ENCODE measurements at regions not wholly inside any gene's neighbourhood (a gene's known extent, or its start where the extent isn't known, plus 50 kb on each side); places are given as distances from the start of the nearest gene placed in this dataset.

GRCh38 chr13:36493046-36493445 lies 60.8 kb downstream of the CCNA1 start:
- no peak for DNase-seq

DNA sequence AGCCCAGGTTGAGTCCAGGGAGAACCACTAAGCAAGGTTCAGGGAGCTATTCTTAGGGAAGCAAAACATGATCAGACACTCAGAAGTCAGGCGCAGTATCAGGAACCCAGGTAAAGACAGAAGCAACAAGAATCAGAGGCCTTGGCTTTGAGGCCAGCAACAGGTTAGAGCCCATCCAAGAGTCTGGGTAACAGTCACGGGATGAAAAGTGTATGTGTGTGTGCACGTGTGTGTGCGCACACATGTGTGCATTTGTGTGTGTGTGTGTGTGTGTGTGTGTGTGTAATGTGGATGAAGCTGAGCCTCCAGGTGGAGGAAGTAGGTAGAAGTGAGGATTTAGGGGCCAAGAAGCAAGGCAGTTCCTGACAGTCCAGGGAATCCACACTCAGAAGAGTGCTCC lies 63.1 kb downstream of the CCNA1 start:
- DNase-seq: no peak

DNA sequence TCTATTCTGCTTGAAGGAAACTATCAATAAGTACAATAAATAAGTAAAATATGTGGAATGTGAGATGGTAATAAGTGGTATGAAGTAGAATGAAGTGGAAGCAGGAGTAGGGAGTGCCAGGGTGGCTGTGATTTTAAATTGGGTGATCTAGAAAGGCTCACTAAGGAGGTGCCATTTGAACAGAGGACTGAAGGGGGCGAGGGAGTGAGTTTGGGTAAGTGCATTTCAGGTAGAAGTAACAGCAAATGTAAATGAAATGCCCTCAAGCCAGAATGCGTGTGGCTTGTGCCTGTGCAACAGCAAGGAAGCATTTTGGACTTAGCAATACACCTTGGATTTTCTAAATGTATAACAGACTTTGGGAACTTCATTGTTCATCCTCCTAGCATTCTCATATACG lies 77.1 kb downstream of the CCNA1 start:
- no peak for DNase-seq

DNA sequence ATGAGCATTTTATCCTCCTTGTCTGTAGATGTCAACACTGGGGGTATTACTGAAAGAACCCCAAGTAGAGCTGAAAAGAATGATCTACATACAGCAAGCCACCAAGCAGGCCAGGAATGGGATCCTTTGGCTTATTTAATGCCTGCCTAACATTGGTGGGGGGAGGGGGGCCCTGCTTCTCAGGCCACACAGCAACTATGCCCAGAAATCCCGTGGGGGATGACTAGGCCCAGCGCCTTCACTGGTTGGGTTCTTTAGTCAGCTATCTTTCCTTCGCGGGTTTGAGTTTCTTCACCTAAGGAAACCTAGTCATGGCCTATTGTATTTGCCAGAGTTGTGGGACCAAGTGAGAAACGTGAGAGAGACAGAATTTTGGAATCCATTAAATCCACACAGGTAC lies 80.5 kb downstream of the CCNA1 start:
- no peak for DNase-seq

DNA sequence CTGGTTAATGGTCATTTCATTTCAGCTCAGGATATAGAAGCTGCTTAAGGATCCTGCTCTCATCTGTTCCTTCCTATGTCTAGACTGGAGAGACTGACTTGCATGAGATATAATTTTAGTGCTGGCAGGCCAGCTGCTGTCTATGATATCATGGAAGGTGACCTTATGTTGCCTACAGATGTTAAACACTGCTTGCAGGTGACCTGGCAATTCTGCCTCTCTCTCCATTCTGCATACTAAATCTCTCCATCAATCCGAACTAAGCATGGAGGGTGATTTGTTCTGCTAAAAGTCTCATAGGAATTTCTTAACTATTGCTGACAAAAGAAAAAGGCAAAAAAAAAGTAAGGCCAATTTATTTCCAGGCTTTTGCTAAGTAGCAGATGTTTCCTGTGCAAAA lies 81.0 kb downstream of the CCNA1 start:
- no peak for DNase-seq

DNA sequence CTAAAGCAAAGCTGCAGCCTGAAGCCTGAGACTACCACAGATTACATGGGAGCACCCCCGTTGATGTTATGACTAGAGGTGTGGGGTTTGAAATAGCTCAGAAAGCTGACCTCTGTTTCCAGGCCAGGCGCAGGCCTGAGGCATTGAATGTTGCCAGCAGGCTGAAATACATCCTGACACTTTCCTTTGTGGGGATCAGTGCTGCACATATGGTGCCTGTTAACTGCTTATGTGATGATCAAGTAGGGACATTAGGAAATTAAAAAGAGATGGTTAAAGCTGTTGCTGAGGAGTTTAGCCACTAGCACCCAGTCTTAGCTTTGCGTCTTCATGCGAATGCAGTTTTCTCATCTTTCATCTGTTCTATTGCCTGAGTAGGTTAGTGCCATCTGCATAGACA lies 83.2 kb downstream of the CCNA1 start:
- no peak for DNase-seq

- DNase-seq: no peak
Observed at GRCh38 chr13:36516225-36516624, 83.9 kb downstream of the CCNA1 start.

DNA sequence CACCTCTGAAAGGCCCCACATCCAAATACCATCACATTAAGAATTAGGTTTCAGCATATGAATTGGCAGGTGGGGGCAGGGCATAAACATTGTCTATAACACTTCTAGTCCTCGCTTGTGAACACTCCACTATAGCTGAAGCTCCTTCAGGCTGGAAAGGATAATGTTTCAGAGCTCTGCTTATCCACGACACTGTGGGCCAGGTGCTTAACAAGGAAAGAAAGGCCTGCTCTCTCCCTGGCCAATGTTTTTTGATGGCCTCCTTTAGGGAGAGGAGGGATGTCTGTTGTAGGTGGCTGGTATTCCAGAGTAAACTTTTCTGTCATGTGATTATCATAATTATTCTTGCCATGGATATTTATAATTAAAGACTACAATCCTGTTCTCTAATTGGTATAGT lies 86.4 kb downstream of the CCNA1 start:
- no peak for DNase-seq

- DNase-seq: no peak
Observed at GRCh38 chr13:36519432-36519831, 87.1 kb downstream of the CCNA1 start.

DNA sequence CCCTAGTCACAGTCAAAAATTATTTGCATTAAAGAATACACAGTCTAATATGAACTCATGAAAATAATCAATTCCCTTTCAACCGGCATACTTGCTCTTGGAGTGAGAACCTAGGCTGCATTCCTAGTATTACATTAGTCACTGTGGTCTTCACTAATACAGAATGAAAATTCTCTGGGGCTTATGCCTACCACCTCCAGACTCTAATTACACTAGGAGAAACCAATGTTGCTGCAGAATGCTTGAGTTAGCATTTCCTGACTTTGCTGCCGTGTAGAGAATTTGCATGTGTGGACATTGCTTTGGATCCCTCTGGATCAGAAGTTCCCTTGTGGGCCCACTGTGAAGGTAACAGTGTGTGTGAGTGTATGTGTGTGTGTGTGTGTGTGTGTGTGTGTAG lies 87.8 kb downstream of the CCNA1 start:
- DNase-seq: no peak

DNA sequence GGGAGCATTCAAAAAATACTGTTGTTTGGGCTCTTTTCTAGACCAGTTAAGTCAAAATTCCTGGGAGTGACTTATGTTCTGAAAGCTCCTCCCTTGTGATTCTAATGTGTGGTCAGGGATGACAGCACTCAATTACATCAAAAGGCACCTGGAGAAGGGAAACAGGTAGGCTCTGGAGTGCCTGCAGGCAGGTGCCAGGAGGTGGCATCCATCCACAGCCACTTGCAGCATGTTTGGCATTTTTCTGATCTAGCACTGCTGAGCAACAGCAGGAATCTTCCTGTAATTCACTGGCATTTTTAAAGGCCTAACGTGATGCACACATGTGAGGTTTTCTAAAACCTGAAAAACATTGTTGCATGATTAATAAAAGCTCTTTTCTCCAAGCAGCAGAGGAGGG lies 94.6 kb downstream of the CCNA1 start:
- DNase-seq: no peak

GRCh38 chr13:36528105-36528504 lies 95.8 kb downstream of the CCNA1 start:
- no peak for DNase-seq

DNA sequence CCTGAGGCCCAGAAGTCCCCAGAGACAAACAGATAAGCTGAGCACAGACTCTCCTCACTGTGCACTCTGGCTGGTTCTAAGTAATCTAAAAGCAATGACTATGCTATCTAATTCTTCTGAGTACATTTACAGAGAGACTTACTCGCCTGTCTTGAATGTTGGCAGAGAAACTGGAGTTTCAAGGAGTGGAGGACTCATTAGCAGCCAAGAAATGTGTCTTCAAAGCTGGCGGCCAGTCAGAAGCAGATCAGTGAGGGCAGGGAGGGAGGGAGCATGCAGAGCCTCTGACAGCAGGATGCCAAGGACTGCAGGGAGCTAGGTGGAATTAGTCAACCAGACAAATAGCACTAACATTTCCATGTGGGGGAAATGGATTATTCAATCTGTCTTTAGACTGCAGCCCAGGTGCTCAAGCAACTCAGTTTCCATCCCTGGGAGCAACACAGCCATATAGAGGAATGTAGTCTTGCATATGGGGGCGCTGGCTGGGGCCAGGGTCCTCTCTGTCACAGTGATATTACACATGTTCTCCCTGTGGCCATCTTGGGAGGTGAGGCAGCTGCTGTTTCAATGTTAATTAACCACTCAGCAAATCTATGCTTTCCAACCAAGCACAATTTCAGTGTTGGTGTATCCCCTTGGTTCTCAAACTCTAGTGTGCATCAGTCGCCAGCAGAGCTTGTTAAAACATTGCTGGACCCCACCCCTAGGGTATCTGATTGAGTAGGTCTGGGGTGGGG lies 97.9 kb downstream of the CCNA1 start:
- peak; percentile 26 for DNase-seq

- no peak for DNase-seq
Observed at GRCh38 chr13:36530861-36531590, 98.7 kb downstream of the CCNA1 start.

GRCh38 chr13:36531746-36532486 lies 99.6 kb downstream of the CCNA1 start:
- DNase-seq: no peak

GRCh38 chr13:36533806-36534205 lies 101.5 kb downstream of the CCNA1 start:
- DNase-seq: no peak

DNA sequence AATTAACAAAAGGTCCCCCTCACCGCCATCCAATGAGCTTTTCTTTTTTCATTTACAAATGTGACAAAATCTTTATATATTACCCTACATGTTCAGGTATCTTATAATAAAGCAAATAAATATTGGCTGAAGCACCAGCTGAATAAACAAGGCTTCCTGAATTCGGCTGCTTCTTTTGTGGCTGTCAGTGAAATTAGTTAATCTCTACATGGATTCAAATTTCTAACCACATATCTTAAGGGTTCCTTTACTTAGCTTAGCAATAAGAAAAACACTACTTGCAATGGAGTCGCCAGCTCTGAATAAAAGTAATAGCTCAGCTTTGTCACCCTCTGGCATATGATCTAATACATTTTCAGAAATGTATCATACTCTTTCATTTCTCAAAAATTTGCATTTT lies 104.3 kb downstream of the CCNA1 start:
- no peak for DNase-seq

DNA sequence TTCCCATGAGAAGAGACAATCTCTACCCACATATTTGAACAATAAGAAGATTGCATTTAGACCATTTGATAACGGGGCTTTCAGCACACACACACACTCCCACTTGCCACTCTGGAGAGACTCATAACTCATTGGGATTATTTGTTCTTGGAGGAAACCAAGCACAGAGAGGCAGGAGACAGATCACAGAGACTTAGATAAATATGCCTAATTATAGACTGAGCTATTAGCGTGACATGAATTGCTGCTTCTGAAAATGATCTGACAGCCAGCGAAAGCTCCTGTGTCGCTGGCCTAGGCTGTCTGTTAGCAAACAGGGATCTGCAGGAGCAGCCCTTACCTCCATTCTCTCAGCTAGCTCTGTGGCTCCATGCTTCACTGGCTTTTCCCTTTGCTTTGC lies 111.4 kb downstream of the CCNA1 start:
- DNase-seq: no peak

- DNase-seq: no peak
Observed at GRCh38 chr13:36548129-36548528, 115.8 kb downstream of the CCNA1 start.

DNA sequence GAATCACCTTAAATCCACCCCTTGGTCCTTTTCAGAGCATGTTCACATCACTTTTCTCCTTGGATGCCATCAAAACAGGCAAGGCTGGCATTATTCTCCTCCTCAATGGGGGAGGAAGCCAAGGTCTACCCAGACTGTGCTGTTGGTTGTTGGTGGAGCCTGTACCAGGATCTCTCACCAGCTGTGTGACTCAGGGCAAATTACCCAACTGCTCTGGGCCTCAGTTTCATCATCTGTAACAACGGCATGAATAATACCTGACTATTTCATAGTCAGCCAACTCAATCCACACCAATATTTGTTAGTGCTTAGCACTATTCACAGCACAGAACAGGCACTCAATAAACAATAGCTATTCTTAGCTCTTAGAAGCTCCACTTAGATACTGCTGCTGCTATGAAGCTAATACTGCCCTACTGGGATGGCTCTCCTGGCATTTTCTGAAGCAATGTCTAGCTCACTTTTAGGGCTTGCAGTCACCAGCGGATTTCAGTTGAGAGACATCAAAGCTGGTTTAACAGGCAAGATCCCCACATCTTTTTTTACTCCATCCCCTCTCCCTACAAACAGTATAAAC lies 116.9 kb downstream of the CCNA1 start:
- no peak for DNase-seq

- peak; percentile 74 for DNase-seq
Observed at GRCh38 chr13:36549755-36550154, 117.5 kb downstream of the CCNA1 start.

GRCh38 chr13:36550177-36550576 lies 117.9 kb downstream of the CCNA1 start:
- no peak for DNase-seq

DNA sequence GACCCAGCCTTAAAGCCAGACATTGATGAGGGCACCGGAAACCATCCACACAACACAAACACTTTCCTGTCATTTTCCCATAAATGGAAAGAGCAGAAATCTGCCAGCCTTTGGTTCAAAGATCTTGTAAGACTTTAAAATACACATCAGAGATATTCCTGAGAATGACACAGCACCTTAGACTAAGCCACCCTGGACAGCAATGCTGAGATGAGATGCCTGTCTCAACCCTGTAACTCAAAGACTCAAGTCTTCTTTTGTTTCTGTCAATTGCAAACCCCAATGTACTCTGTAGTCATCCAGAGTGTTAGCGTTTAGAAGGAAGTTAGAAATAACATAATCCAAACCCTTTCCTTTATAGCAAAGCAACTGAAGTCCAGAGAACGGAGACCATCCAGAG lies 119.2 kb downstream of the CCNA1 start:
- DNase-seq: no peak

GRCh38 chr13:36552334-36552733 lies 120.0 kb downstream of the CCNA1 start:
- no peak for DNase-seq
